ENCODE measurements at regions not wholly inside any gene's neighbourhood (a gene's known extent, or its start where the extent isn't known, plus 50 kb on each side); places are given as distances from the start of the nearest gene placed in this dataset.

DNA sequence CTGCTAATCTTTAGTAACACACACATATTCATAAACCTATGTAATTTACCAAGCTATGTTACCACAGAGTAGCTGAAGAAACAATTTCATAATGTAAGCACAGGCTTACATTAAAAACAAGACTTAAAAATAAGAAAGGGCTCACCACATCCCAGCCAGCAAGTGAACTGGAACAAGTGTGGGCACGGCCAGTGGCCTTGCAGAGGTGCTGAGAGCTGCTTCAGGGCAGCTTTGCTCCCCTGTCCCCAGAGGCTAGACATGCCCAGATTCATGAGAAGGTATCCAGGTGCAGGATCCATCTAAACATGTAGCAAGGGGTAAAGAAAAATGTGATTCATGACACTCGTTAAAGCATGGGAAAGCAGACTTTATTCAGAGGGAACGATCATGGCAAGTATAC is 62.0 kb upstream of the CKS2 start (continued):
- TF ChIP-seq, protein P1, sequence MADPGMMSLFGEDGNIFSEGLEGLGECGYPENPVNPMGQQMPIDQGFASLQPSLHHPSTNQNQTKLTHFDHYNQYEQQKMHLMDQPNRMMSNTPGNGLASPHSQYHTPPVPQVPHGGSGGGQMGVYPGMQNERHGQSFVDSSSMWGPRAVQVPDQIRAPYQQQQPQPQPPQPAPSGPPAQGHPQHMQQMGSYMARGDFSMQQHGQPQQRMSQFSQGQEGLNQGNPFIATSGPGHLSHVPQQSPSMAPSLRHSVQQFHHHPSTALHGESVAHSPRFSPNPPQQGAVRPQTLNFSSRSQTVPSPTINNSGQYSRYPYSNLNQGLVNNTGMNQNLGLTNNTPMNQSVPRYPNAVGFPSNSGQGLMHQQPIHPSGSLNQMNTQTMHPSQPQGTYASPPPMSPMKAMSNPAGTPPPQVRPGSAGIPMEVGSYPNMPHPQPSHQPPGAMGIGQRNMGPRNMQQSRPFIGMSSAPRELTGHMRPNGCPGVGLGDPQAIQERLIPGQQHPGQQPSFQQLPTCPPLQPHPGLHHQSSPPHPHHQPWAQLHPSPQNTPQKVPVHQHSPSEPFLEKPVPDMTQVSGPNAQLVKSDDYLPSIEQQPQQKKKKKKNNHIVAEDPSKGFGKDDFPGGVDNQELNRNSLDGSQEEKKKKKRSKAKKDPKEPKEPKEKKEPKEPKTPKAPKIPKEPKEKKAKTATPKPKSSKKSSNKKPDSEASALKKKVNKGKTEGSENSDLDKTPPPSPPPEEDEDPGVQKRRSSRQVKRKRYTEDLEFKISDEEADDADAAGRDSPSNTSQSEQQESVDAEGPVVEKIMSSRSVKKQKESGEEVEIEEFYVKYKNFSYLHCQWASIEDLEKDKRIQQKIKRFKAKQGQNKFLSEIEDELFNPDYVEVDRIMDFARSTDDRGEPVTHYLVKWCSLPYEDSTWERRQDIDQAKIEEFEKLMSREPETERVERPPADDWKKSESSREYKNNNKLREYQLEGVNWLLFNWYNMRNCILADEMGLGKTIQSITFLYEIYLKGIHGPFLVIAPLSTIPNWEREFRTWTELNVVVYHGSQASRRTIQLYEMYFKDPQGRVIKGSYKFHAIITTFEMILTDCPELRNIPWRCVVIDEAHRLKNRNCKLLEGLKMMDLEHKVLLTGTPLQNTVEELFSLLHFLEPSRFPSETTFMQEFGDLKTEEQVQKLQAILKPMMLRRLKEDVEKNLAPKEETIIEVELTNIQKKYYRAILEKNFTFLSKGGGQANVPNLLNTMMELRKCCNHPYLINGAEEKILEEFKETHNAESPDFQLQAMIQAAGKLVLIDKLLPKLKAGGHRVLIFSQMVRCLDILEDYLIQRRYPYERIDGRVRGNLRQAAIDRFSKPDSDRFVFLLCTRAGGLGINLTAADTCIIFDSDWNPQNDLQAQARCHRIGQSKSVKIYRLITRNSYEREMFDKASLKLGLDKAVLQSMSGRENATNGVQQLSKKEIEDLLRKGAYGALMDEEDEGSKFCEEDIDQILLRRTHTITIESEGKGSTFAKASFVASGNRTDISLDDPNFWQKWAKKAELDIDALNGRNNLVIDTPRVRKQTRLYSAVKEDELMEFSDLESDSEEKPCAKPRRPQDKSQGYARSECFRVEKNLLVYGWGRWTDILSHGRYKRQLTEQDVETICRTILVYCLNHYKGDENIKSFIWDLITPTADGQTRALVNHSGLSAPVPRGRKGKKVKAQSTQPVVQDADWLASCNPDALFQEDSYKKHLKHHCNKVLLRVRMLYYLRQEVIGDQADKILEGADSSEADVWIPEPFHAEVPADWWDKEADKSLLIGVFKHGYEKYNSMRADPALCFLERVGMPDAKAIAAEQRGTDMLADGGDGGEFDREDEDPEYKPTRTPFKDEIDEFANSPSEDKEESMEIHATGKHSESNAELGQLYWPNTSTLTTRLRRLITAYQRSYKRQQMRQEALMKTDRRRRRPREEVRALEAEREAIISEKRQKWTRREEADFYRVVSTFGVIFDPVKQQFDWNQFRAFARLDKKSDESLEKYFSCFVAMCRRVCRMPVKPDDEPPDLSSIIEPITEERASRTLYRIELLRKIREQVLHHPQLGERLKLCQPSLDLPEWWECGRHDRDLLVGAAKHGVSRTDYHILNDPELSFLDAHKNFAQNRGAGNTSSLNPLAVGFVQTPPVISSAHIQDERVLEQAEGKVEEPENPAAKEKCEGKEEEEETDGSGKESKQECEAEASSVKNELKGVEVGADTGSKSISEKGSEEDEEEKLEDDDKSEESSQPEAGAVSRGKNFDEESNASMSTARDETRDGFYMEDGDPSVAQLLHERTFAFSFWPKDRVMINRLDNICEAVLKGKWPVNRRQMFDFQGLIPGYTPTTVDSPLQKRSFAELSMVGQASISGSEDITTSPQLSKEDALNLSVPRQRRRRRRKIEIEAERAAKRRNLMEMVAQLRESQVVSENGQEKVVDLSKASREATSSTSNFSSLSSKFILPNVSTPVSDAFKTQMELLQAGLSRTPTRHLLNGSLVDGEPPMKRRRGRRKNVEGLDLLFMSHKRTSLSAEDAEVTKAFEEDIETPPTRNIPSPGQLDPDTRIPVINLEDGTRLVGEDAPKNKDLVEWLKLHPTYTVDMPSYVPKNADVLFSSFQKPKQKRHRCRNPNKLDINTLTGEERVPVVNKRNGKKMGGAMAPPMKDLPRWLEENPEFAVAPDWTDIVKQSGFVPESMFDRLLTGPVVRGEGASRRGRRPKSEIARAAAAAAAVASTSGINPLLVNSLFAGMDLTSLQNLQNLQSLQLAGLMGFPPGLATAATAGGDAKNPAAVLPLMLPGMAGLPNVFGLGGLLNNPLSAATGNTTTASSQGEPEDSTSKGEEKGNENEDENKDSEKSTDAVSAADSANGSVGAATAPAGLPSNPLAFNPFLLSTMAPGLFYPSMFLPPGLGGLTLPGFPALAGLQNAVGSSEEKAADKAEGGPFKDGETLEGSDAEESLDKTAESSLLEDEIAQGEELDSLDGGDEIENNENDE (IDR thresholded peaks at IDR 0.05; ENCODE audit: insufficient replicate concordance, low read length), result no peak
- no peak for TF ChIP-seq HDAC6 (IDR thresholded peaks at IDR 0.05; ENCODE audit: low read depth, low read length)
- no peak for TF ChIP-seq BCL11A (IDR thresholded peaks at IDR 0.05; ENCODE audit: low read depth in 2 of 2, low read length in 2 of 2)

Measured in H1 (cell line).